ENCODE measurements at regions not wholly inside any gene's neighbourhood (a gene's known extent, or its start where the extent isn't known, plus 50 kb on each side); places are given as distances from the start of the nearest gene placed in this dataset.
"Not testable (repeated sequence)": the region's sequence is repeated elsewhere in the genome, so short reads cannot be mapped to it uniquely, and the experiment has no call there.

DNA sequence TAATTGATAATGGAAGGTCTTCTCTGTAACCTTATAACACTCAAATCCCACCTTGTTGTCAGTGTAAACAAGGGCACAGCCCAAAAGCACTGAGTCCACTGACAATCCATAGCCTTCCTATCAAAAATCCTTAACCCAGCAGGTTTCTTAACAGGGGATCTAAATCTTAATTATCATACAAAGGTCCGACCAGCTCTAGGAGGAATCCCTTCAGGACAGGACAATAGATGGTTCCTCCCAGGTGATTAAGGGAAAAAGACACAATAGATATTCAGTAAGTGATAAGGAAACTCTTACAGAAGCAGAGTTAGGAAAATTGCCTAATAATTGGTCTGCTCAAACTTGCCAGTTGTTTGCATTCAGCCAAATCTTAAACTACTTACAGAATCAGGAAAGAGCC is 951.9 kb upstream of the CTNND2 start:
- not testable (repeated sequence) for FAIRE-seq

DNA sequence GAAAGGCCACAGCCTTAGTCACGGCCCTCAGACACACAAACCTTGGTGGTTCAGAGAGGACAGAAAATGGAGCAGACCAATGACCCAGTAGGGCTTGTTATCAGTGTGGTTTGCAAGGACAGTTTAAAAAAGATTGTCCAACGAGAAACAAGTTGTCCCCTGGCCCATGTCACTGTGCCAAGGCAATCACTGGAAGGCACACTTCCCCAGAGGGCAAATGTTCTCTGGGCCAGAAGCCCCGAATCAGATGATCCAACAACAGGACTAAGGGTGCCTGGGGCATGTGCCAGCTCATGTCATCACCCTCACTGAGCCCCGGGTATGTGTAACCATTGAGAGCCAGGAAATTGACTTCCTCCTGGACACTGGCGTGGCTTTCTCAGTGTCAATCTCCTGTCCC is 950.1 kb upstream of the CTNND2 start:
- FAIRE-seq: no peak

GRCh38 chr5:12851761-12852160 is 947.5 kb upstream of the CTNND2 start:
- no peak for FAIRE-seq

- no peak for FAIRE-seq
These were observed 944.5 kb upstream of the CTNND2 start for GRCh38 chr5:12848709-12849108.

DNA sequence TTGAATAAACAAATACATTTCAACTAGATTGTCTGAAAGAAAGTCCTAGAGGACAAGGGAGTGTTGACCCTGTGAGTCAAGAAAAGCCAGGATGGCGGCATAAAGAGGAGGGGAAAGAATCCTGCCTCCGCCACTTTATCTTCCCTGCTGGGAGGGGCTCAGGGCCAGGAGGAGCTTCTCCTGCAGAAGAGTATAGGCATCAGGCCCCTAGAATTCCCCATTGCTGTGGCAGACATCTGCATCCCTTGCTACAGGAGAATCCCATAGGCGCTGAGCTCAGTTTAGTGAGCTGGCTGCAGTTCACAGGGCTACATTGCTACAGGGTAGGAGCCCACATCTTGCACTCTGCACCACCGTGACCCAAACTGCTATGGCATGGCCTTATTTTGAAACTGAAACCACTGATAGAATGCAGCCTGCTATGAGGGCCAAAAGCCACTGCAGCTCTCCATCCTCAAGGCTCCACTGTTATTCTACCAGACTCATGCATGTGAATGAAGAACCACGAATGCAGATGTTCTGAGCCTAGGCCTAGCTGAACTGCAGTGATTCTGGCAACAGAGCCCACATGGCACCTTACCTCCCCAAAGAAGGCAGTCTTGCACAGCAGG is 941.4 kb upstream of the CTNND2 start:
- FAIRE-seq: no peak

DNA sequence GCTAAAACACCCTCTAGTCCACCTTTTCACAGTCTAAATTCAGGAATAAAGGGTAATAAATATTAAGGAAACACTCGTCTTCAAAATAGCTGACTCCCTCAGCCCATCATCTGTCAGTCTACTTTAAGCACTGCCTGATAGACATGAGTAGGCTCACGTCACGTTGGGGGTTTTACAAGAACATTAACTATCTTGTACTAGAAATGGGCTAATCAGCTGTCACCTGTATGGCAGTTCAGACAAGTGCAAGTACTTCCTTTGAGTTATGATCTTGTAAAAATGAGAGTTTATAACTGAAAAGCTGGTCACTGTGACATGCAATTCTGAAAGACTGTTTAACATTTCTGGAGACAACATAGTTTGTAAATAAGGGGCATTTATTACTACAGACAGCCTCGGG is 936.7 kb upstream of the CTNND2 start:
- FAIRE-seq: no peak

- no peak for FAIRE-seq
These were observed 933.3 kb upstream of the CTNND2 start for GRCh38 chr5:12837592-12837991.

- no peak for FAIRE-seq
These were observed 920.9 kb upstream of the CTNND2 start for GRCh38 chr5:12825163-12825562.

DNA sequence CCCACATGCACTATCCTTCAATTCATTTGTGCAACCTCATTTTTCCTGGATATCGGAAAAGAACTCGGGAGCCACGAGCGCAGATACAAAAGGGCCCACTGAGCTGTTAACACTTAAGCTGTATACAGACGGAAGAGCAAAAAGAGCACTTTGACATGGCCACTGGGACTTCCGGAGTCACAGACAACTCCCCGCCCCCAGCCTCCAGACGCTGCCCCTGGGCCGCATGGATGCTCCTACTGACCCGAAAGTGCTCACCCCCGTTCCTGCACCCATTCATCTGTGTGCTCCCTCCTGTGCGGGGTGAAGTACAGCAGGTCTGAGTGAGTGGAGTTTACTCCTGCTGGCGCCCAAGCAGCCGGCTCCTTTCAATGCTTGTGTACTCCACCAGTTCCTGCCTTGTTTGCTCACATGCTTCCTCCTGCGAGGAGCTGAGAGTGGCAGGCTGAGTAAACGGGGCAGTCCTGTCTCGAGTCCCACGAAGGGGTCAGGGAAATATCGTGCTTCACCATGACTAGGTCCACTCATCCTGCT is 901.0 kb upstream of the CTNND2 start:
- FAIRE-seq: no peak

- no peak for FAIRE-seq
These were observed 894.9 kb upstream of the CTNND2 start for GRCh38 chr5:12799165-12799564.

- no peak for FAIRE-seq
These were observed 891.1 kb upstream of the CTNND2 start for GRCh38 chr5:12795333-12795663.

- no peak for FAIRE-seq
These were observed 890.5 kb upstream of the CTNND2 start for GRCh38 chr5:12794476-12795332.

DNA sequence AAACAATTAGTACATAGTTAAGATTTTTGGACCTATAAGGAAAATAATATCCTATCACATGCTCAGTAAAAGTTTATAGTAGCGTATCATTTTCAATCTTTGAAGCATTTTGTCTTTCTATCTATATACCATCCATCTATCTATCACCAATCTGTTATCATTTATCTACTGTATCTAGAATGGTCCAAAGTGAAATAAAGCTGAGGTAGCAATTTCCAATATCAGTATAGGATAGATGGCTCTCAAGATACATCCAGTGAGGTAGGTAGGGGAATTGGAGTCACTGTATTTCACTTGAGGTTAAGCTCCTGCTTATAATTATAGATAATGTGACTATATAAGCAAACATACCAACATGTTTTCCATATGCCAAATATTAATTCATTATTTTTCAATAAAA is 889.1 kb upstream of the CTNND2 start:
- FAIRE-seq: no peak

DNA sequence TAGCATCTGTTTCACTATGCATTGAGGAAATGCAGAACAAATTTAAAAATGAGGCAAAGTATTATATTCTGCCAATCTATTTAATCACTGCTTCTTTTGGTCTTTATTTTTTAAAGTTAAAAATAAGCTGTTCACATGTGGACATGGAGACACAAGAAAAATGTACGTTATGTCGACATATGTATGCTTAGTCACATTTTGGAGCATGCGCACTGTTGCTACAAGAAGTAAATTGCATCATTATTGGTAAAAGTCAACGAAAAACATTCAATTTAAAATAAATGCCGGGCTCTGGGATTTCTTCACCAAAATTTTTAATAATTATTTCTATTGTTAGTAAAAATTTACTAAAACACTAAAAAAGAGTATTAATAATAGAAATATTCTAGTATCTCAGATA is 876.3 kb upstream of the CTNND2 start:
- no peak for FAIRE-seq

DNA sequence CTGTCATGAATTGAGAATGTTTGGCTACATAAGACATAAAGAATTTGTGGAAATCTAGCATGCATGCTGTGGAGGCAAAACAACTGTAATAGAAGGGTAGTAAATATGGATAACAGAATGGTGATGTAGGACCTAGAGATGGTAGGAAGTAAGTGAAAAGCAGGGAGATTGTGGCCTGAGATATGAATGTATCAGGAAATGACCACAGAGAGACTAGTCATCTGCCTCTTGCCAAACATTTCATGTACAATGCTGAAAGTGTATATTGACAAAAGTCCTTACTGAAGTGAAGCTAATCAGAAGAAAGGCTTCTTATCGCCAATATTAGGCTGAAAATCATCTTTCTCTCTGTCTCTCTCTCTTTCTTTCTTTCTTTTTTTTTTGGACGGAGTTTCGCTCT is 873.1 kb upstream of the CTNND2 start:
- no peak for FAIRE-seq

GRCh38 chr5:12772276-12772675 is 868.0 kb upstream of the CTNND2 start:
- no peak for FAIRE-seq

DNA sequence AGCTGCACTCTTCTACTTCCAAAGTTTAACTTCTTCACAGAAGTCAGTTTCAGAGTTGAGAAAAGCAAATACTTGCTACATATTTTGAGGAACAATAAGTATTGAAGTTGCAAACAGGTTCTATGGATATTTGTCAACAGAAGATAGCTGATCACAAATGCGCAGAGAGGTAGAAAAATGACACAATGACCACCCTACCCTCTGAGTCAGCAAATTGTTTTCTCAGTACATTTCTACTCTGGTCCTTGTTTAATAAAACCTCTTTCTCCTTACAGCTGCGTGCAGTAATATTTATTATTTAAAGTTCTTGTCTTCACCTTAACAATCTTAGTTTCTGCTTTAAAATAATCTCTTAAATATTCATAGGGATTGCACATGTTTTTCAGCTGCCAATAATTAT is 855.1 kb upstream of the CTNND2 start:
- FAIRE-seq: no peak

GRCh38 chr5:12757035-12757434 is 852.8 kb upstream of the CTNND2 start:
- FAIRE-seq: no peak

DNA sequence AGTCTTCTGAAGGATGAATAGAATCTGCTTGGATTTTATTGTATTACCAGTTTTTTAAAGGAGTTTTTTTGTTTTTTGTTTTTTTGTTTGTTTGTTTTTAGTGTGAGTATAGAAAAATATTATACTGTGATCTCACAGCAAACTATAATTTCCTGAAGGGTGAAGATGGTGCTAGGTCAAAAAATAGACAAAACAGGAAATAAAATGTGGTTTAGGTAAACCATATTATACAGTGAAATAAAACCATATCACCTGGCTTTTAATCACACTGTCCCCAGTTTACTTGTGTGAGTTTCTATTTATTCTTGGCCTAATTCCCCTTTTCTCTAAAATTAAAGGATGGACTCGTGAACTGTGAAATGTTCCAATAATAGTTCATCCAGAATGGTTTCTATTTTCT is 841.3 kb upstream of the CTNND2 start:
- FAIRE-seq: no peak

GRCh38 chr5:12743582-12743981 is 839.3 kb upstream of the CTNND2 start:
- no peak for FAIRE-seq

DNA sequence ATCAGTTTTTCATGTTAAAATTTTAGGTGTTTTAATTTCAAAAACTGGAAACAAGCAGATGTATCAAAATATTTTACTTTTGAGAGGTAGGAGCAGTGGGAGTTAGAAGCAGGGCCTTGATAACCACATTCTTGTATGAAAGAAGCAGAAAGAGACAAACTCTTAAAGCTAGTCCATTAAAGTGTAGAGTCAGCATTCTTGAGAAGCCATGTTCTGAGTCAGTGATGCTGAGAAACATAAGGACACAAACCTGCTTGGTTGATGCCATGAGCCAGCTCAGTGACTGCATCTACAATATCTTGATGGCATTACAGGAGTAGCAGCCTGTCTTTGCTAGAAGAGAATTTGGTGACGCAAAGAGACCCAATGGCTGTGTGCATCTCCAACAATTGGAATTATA is 826.1 kb upstream of the CTNND2 start:
- no peak for FAIRE-seq

DNA sequence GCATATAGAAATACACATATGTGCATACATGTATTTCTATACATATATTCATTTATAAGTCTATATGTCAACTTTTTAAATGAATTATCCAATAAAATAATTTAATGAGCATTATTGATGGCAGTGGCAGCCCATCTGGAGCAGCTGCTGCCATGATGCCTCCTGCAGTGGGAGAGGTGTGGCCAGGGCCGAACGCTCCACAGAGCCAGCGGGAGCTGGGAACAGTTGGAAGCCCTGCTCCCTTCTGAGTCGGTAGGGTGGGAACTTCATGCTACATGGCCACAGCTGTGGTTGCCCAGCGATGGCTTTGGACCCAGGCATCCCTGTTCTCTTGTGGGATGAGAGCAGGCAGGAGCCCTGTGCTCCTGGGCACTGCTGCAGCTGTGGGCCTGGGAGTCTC is 812.4 kb upstream of the CTNND2 start:
- FAIRE-seq: no peak

GRCh38 chr5:12707560-12707959 is 803.3 kb upstream of the CTNND2 start:
- no peak for FAIRE-seq

- FAIRE-seq: no peak
These were observed 800.7 kb upstream of the CTNND2 start for GRCh38 chr5:12704955-12705354.

DNA sequence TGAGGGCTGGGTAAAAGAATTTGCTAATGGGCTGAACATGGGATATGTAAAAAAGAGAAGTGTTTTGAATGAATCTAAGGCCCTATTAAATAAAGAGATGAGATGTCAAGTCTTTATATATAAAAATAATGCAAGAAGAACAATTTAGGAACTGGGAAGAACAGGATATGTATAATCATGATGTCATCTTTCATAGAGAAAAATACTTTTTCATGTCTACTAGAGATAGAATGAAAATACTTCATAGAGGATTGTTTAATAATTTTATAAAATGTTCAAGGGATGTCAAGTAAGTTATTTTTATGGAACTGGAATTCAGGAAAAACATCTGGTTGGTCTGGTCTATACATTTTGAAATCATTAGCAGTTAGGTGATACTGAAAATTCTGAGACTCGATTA is 799.0 kb upstream of the CTNND2 start:
- FAIRE-seq: no peak

Measured in TTC549 (cell line).